GM10266 (cell line): ENCODE measurements at regions not wholly inside any gene's neighbourhood (a gene's known extent, or its start where the extent isn't known, plus 50 kb on each side); places are given as distances from the start of the nearest gene placed in this dataset.

ENCODE experiments used
- DNase-seq: peaks from one replicate; pipeline ENCODE4 v3.0.0; 2012; ENCODE audit errors: extremely low spot score
- TF ChIP-seq, protein P1 (sequence below): IDR thresholded peaks from 2 replicates; pipeline ENCODE4 v1.5.1; 2012; ENCODE audit warnings: mild to moderate bottlenecking, low read depth; ENCODE audit not compliant: control insufficient read depth, insufficient read depth; ENCODE audit errors: missing control alignments

DNA sequence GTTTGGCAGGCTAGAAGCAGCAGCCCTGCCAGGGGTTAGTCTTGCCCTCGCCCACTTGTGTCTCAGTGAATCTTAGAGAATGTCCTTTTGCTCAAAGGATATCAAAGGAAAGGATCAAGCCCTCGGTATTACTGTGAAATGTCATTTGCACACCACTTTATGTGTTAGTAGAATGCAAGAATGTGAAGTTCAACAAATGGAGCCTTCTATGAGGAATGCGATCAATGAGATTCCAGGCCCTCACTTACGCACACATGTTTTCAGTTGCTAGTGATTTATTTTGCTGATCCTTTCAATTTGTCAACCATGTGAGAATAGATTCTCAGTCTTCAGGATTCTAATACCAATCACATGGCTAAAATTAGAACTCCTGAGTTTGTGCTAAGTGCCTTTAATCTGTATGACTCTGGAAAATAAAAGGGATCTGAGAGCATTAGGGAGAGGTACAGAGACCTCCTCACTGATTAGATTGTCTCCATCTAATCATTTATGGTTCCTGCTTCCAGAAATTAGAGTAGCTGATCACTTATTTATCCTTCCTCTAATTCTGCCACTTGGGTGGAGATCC lies 123.0 kb upstream of the SP4 start:
- no peak for DNase-seq
- TF ChIP-seq, protein P1, sequence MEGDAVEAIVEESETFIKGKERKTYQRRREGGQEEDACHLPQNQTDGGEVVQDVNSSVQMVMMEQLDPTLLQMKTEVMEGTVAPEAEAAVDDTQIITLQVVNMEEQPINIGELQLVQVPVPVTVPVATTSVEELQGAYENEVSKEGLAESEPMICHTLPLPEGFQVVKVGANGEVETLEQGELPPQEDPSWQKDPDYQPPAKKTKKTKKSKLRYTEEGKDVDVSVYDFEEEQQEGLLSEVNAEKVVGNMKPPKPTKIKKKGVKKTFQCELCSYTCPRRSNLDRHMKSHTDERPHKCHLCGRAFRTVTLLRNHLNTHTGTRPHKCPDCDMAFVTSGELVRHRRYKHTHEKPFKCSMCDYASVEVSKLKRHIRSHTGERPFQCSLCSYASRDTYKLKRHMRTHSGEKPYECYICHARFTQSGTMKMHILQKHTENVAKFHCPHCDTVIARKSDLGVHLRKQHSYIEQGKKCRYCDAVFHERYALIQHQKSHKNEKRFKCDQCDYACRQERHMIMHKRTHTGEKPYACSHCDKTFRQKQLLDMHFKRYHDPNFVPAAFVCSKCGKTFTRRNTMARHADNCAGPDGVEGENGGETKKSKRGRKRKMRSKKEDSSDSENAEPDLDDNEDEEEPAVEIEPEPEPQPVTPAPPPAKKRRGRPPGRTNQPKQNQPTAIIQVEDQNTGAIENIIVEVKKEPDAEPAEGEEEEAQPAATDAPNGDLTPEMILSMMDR, result no peak

DNA sequence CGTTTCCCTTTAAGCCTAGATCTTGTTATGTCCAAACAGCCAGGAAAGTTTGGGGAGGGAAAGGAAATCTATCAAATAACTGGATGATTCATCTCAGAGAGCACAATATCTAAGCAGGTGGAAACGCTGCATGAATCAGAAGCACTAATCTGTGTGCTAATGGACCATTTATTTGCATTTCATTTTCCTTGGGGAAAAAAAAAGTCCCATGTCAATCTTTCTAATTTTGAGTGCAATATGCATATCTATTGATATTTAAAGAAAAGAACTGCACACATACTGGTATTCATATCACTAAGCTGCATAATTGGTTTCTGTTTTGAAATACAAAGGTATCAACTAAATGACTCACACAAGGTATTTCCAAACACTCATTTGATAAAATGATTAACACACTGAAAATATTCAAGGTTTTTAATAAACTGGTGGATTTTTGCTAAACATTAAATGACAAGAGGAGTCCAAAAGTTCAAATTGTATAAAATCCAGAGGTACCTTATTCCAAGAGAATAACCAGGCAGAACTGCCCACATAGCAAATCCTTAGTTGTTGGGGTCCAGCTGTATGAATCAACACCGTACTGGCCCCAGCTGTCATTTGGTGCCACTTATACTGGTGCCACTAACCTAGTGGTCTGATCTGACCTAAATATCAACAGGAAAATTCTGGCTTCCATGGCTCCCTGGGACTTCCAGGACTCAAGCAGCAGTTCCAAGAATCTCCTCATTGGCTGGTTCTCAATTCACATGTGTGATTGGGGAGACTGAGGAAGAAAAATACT lies 122.2 kb upstream of the SP4 start:
- TF ChIP-seq, protein P1, result no peak
- no peak for DNase-seq

DNA sequence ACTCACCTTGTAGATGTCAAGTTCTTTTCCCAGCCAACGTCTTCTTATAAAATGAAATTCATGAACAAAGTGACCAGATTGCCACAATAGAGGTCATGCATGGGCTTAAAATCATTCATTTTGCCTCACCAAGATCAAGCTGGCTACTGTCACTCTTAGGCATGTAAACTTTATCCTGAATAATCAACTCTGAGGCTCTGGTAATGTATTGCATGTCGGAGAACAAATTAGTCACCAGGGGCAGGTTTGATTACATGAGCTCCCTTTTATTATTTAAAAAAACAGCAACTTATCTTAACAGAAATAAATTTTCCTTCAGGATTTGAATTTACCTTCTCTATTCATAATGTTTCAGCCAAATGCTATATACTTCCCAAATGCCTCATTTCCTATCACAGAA lies 112.9 kb upstream of the SP4 start:
- DNase-seq, result no peak
- TF ChIP-seq, protein P1, result no peak

DNA sequence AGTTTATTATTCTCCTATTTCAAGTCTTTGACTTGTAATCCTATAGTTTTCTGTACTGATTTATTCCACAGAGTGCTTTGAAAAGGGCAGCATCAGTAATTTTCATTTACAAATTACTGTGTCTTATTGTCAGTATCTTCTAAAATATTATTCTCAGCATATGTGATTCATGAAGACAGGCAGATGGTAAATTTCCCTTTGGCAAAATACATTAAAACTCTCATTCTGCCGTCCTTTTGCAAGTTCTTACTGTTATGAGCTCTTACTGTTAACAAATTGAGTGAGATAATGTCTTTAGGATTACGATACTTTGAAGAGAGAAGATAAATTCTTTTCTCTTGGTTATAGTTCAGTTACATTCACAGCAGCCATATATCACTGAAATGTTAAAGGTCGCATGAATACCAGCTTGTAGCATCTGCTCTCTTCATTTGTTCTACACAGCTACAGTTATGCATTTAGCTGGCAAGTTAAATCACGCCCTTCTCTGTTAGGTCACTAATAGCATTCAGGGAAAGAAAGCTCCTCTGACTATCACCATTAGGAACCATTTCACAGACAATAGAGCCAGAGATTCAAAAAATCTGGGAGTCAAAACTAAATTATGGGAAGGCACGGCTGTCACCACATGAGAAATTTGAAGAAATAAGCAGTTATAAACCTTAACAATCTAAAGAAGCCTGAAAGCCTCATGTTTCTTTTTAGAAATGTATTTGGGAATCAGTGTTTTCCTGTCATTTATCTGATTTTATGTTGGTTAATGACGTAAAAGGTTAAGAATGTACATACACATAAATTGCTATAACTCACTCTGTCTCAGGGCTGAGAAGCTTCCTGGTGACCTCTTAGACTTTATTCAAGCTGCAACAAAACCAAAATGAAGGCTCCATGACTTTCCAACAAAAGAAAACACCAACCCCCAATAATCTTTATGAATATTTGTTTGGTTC lies 109.6 kb upstream of the SP4 start:
- no peak for DNase-seq
- TF ChIP-seq, protein P1, result no peak

DNA sequence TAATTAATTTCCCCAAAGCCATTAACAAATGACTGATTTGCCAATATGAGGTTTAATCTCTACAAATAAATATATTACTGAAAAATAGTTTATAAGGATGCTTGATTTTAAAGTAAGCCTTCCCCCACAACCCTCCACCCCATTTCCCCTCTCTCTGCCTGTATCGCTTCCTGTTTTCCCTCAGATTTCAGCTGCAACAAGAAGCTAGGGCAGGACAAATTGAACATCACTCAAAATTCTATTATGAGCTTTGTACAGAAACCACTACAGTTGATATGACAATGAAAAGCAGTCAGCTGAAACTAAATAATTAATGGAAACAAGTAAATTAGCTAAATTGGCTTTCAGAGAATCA lies 109.0 kb upstream of the SP4 start:
- DNase-seq, result no peak
- TF ChIP-seq, protein P1, result no peak

DNA sequence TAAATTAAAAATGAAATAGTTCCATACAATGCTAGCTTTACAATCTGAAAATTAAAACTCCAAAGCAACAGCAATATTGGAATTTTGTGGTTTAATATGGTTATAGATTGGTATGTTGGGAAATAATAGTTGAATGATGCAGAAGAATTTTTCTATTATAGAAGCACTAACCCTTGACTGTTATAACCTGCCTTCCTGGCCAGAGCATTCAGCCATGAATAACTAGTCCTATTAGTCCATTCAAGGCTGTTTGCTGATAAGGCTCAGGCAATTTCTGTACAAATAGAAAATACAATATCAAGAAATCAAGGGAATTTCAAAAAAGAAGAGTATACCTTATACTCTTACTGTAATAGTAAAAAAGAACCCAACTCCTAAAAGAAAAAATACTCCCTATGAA lies 101.6 kb upstream of the SP4 start:
- no peak for DNase-seq
- TF ChIP-seq, protein P1, result no peak
